GM12874 (cell line): ENCODE measurements at regions not wholly inside any gene's neighbourhood (a gene's known extent, or its start where the extent isn't known, plus 50 kb on each side); places are given as distances from the start of the nearest gene placed in this dataset.

Experiments used
- TF ChIP-seq, protein P1 (sequence below): IDR thresholded peaks from 2 replicates; pipeline ENCODE4 v1.5.1; 2011; ENCODE audit warnings: low read depth, mild to moderate bottlenecking, control low read depth, low read length, moderate library complexity; ENCODE audit not compliant: insufficient read depth

DNA sequence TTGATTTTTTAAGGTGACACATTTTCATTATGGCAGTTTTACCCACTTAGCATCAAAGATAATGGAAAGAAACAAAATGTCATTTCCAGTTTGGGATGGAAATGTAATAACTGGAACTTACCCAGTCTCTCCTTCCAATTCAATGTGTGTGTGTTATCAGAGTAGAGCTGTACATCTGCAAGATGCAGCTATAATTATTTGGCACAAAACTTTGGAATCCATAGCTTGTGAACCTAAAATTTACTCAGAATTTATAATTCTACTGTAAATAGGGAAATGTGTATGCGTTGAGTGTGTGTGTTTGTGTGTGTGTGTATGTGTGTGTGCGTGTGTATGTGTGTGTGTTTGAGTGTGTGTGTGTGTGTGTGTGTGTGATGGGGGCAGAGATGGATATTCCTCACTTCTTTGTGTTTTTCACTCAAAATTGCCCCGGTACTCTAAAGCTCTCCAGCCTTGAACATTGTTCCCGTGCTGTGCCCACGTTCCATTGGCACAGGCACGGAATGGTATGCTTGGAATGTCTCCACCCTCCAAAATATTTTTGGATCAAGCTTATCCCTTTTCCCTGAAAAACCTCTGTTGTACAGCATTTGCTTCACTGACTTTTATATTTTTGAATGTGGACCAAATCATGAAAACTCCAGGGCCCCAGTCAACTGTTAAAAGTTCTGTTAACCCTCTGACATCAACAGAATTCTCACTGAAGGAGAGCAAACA, 150.2 kb upstream of the BMP4 start:
- TF ChIP-seq, protein P1, sequence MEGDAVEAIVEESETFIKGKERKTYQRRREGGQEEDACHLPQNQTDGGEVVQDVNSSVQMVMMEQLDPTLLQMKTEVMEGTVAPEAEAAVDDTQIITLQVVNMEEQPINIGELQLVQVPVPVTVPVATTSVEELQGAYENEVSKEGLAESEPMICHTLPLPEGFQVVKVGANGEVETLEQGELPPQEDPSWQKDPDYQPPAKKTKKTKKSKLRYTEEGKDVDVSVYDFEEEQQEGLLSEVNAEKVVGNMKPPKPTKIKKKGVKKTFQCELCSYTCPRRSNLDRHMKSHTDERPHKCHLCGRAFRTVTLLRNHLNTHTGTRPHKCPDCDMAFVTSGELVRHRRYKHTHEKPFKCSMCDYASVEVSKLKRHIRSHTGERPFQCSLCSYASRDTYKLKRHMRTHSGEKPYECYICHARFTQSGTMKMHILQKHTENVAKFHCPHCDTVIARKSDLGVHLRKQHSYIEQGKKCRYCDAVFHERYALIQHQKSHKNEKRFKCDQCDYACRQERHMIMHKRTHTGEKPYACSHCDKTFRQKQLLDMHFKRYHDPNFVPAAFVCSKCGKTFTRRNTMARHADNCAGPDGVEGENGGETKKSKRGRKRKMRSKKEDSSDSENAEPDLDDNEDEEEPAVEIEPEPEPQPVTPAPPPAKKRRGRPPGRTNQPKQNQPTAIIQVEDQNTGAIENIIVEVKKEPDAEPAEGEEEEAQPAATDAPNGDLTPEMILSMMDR: no peak

DNA sequence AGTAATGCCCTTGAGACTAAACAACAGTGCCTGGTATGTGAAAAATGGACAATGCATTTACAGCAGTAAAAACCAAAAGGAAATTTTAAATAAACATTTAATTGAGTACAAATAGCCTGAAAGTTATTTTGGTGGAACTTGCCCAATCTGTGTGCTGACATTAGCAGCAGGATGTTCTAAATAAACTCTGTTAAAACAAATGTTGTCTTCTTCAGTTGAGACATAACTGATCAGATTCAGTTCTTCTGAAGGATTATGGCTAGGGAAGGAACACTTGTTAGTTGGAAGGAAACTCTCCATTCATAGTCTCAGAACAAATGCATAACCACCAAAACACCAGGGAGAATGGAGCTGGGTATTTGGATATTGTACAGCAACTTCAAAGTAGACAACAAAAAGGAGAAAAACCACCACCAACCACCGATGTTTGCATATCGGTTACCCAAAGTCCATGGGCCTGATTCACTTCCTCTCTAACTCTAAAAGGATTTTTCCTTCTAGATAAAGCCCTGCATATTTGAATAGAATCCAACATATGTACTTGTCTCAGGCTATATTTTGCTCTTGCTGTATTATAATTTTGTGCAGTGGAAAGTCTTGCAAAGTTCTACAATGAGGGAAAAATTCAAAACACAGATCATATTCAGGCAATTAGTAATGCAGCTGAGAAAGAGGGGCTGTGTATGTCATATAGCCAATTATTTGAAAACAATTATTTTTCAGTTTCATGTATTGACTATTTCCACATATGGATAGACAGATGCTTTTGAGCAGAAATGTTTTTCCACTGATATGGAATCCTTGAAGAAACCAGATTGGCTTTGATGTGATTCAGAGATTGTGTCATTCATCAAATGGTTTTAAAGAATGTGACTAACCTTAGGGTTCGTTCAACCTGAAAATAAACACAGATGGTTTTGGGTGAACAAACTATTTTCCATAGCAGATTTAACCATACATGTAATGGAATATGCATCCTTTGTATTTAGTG, 152.2 kb upstream of the BMP4 start:
- TF ChIP-seq, protein P1: no peak

DNA sequence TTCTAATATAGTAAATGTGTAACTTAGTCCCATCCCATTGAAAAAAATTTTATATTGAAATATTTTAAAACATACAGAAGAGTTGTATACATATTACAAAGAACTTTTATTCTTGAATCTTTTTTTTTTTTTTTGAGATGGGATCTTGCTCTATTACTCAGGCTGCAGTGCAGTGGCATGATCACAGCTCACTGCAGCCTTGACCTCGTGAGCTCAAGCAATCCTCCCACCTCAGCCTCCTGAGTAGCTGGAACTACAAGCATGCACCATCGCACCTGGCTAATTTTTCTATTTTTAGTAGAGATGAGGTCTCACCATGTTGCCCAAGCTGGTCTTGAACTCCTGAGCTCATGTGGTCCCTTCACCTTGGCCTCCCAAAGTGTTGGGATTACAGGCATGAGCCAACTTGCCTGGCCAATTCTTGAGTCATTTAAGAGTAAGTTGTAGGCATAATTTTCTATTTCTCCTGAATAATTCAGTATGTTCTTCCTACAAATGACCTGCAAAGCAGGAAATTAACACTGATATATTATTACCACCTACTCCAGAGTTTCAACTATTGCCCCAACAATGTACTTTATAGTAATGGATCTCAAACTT, 153.0 kb upstream of the BMP4 start:
- TF ChIP-seq, protein P1: no peak

DNA sequence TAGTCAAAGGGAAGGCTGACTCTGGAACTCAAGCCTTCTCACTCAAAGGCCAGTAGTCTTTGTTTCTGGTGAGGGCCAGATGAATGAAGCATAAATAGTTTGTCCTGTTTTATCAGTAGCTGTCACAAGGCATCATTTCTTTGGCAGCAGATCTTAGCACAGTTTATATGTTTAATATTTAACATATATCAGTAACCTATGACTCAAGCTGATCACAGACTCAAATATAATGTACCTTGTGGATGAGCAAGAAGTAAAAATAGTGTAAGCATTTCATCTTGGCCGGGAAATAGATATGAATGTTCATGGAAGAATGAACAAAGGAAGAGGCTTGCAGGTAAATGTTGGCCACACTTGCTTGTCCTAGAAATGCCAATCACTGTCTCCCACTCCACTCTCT, 158.3 kb upstream of the BMP4 start:
- TF ChIP-seq, protein P1: no peak

DNA sequence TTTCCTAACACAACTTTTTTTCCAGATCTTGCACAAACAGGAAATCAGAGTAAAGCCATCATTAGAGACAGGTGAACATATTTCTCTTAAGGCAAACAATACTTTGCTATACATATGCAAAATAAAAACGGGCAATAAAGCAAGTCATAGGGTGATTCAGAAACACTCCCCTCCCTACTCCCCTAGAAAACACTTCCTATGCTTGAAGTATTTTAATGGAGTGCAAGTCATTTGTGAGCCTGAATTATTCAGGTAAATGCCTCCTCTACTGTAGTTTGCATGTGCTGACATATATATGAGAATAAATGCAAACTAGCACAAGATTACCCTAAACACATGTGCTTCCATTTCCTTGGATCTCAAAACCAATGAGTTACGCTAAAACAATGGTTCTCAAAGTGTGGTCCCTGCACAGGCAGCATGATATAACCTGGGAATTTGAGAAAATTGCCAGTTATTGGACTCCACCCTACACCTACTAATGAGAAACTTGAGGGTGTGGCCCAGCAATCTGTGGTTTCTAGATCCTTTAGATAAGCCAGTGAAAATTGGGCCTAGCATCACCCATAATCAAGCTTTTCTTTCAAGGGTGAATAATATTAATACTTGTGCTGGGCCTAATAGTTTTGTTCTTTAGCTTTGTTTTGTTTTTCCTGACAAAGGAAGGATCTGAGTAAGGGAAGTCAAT, 159.7 kb upstream of the BMP4 start:
- TF ChIP-seq, protein P1: no peak

DNA sequence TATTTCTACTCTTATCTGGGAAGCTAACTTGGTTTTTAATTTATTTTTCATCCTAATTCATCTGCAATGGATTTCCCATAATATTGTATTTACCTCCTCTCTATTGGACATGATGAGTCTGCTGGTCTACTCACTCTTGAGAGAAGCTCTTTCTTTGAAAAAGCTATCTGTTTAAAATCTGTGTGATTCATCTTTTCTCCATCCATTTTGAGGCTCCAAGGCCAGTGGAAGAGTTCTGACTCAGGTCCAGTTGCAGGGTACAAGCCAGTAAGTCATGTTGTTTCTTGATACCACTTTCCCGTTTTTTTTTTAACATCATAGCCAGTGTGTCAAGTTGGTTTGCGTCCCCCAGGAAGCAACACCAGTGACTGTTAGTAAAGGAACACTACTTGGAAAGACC, 160.3 kb upstream of the BMP4 start:
- TF ChIP-seq, protein P1: no peak
